GM19467 (cell line): ENCODE measurements at regions not wholly inside any gene's neighbourhood (a gene's known extent, or its start where the extent isn't known, plus 50 kb on each side); places are given as distances from the start of the nearest gene placed in this dataset.

Source experiments
- ATAC-seq: cut with Tn5 transposase; IDR thresholded peaks from one replicate; pipeline ENCODE4 v1.9.1; 2021; ENCODE audit warnings: mild to moderate bottlenecking, moderate library complexity; ENCODE audit not compliant: unreplicated experiment

DNA sequence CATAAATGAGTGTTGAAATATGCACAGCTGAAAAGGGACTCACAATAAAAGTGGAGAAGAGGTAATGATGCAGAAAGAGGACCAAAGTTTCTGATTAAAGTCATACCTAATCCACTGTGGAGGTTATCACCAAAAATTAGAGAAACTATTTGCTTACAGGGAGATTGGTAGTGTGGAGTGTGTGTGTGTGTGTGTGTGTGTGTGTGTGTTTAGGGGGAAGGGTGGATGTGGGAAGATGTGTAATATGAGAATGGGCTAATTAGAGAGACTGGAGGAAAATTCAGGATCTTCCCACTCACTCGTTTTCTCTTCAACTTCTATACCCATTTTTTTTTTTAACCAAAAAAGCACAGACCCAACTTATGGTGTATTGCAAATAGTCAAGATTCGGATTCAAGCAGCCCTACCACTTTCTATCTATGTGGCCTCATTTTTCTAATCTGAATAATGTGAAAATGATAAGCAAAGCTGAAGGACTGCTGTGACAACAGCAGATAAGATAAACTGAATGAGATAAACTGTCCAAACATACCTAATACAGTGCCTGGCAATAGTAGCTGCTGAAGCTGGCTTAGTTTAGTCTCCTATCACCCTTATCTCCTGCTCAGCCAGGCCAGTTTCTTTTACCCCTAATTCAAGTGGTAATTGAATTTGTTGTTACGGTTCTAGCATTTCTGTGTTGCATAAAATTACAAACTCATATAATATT lies 501.1 kb downstream of the KDM4C start:
- ATAC-seq: no peak

GRCh38 chr9:7246917-7247522 lies 489.2 kb downstream of the KDM4C start:
- ATAC-seq: no peak

- ATAC-seq: no peak
Observed at GRCh38 chr9:7245976-7246580, 488.3 kb downstream of the KDM4C start.

DNA sequence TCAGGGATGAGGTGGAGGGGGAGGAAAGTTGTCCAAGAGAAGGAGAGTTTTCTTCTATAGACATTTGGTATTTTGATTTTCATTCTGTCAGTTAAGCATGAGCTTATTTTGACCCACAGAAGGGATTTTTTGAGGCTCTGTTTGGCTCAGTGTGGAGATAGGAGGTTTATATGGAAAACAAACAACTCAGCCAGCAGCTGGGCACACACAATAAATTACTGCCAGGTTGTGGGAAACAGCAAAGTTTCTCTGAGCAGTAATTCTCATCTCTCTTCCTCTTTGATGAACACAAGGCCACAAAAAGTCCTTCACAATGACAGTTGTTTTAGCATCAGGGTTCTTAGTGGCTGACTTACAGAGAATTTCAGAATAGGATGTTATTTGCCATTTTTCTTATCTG lies 486.1 kb downstream of the KDM4C start:
- no peak for ATAC-seq

- no peak for ATAC-seq
Observed at GRCh38 chr9:7242126-7242525, 484.4 kb downstream of the KDM4C start.

GRCh38 chr9:7241694-7242093 lies 483.9 kb downstream of the KDM4C start:
- ATAC-seq: no peak

- ATAC-seq: no peak
Observed at GRCh38 chr9:7240569-7241311, 483.0 kb downstream of the KDM4C start.

- no peak for ATAC-seq
Observed at GRCh38 chr9:7239708-7240107, 481.9 kb downstream of the KDM4C start.

DNA sequence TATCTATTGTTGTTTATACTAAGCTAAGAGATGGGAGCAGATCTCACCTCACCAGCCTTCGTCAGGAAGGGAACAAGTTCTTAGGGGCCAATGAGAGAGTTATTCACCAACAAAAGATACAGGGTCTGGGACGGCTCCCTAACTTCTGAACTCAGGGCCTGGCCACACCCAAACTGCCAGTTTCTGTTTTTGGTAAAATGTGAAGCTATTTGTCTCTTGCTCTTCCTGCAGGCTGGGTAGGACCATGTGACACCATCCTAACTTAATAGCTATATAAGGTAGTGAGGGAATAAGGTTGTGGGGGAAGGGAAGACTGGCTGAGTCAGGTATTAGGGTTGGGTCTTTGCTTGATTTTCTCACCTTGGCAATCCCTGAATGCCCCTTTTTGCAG lies 480.5 kb downstream of the KDM4C start:
- ATAC-seq: no peak

DNA sequence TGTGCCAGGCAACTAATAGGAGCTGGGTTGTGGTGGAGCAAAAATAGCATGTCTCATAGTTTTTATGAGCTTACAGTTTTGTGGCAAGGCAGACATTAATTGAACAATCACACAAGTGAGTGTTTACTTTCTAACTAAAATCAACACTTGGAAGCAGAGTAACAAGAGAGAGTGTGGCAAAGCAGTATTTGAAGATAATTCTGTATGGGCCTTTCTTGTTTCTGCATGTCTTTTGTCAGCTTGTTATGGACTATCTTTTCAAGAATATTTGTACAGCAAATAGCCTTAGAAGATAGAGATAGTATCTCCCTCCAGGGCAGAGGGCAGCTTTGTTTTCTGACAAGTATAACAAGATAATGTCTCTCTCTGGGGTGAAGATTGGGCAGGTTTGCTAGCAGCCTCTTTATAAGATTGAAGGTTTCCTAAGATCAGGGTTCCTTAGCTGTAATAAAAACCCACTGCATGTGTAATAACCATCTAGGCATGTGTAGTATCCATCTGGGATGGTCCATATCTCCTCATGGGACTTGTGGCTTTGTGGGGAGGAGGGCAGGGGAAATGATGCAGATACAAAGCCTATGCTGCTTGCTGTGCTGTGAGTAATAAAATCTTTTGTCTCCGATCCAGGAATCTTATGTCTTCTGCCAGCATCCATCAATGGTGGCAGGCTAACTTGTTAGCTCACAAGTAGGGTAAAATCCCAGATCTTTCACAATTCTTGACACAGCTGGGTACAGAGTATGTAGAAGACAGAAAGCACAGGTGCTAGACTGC lies 479.9 kb downstream of the KDM4C start:
- ATAC-seq: no peak

GRCh38 chr9:7236186-7236585 lies 478.4 kb downstream of the KDM4C start:
- no peak for ATAC-seq

GRCh38 chr9:7234144-7234543 lies 476.4 kb downstream of the KDM4C start:
- ATAC-seq: no peak

- ATAC-seq: no peak
Observed at GRCh38 chr9:7229571-7229970, 471.8 kb downstream of the KDM4C start.

GRCh38 chr9:7228726-7229125 lies 471.0 kb downstream of the KDM4C start:
- no peak for ATAC-seq

DNA sequence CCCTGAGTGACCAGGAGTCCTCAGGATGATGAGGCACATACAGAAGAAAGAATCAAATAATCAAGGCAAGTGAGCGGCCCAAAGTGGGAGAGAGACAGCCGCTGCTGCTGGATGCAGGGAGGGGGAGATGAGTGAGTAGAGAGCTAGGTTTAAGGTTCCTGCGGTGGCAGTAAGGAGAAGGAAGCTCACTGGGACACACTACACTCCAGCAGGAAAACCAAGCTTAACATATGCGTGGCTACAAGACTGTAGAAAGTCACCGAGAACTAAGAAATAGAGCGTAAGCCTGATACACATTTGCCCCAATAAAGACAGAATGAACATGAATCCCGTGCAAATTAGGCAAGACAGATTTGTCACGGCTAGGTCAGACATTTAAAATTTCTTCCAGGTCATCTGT lies 470.2 kb downstream of the KDM4C start:
- ATAC-seq: no peak

- no peak for ATAC-seq
Observed at GRCh38 chr9:7226007-7226640, 468.4 kb downstream of the KDM4C start.
